AG08396 (cell line): ENCODE measurements at regions not wholly inside any gene's neighbourhood (a gene's known extent, or its start where the extent isn't known, plus 50 kb on each side); places are given as distances from the start of the nearest gene placed in this dataset.
"Not testable (repeated sequence)": the region's sequence is repeated elsewhere in the genome, so short reads cannot be mapped to it uniquely, and the experiment has no call there.

Source experiments
- DNase-seq: peaks from one replicate; pipeline ENCODE4 v3.0.0; 2012; ENCODE audit warnings: low spot score, mixed read lengths

- no peak for DNase-seq
These were observed 236.5 kb downstream of the PHLDA1 start for GRCh38 chr12:75795125-75795524.

GRCh38 chr12:75792687-75793086, 238.9 kb downstream of the PHLDA1 start:
- no peak for DNase-seq

GRCh38 chr12:75790219-75790618, 241.4 kb downstream of the PHLDA1 start:
- no peak for DNase-seq

- DNase-seq, result not testable (repeated sequence)
These were observed 244.4 kb downstream of the PHLDA1 start for GRCh38 chr12:75787146-75787545.

- DNase-seq, result no peak
These were observed 245.5 kb downstream of the PHLDA1 start for GRCh38 chr12:75786070-75786469.

GRCh38 chr12:75784591-75784990, 247.0 kb downstream of the PHLDA1 start:
- peak; percentile 9 for DNase-seq

- DNase-seq, result peak; percentile 10
These were observed 248.3 kb downstream of the PHLDA1 start for GRCh38 chr12:75783093-75783877.

- no peak for DNase-seq
These were observed 249.5 kb downstream of the PHLDA1 start for GRCh38 chr12:75782069-75782581.

GRCh38 chr12:75781532-75782046, 250.0 kb downstream of the PHLDA1 start:
- peak; percentile 11 for DNase-seq

- no peak for DNase-seq
These were observed 251.6 kb downstream of the PHLDA1 start for GRCh38 chr12:75779891-75780496.

- DNase-seq, result no peak
These were observed 257.1 kb downstream of the PHLDA1 start for GRCh38 chr12:75774261-75775052.

- no peak for DNase-seq
These were observed 258.2 kb downstream of the PHLDA1 start for GRCh38 chr12:75773377-75773776.

GRCh38 chr12:75771023-75771422, 259.6 kb upstream of the KRR1 start:
- no peak for DNase-seq

- no peak for DNase-seq
These were observed 256.5 kb upstream of the KRR1 start for GRCh38 chr12:75767957-75768356.

- peak; percentile 14 for DNase-seq
These were observed 255.1 kb upstream of the KRR1 start for GRCh38 chr12:75766263-75767160.

GRCh38 chr12:75765170-75766059, 254.0 kb upstream of the KRR1 start:
- DNase-seq, result no peak

- no peak for DNase-seq
These were observed 252.9 kb upstream of the KRR1 start for GRCh38 chr12:75764091-75764841.

- no peak for DNase-seq
These were observed 249.3 kb upstream of the KRR1 start for GRCh38 chr12:75760573-75761294.
